K562 (cell line): ENCODE measurements at regions not wholly inside any gene's neighbourhood (a gene's known extent, or its start where the extent isn't known, plus 50 kb on each side); places are given as distances from the start of the nearest gene placed in this dataset.

Source experiments
- ATAC-seq: fragments of 200-7000 bp; cut with Tn5 transposase; 3 replicates; pipeline ENCODE4 v1.9.1; 2020; ENCODE audit warnings: moderate library complexity
- BruUV-seq: library from RNA; stranded (reverse); fragments of 400-500 nt; replicated peaks from 2 replicates; lab custom pipeline; 2021; lab: Mats Ljungman, UMichigan
- CTCF ChIA-PET: fragments of 300-600 bp; formaldehyde crosslinking; extraction: SDS; loops from one replicate; lab custom pipeline; 2021; ENCODE audit warnings: low intra/inter-chr PET ratio; lab: Yijun Ruan, JAX
- POLR2A ChIA-PET: fragments of 300-600, 350-650 bp; sonication (Branson Sonifier 250); formaldehyde crosslinking; extraction: SDS; loops from one replicate; lab custom pipeline; 2021; ENCODE audit warnings: antibody characterized with exemption, inconsistent platforms; lab: Yijun Ruan, JAX
- DNase-seq, 4 experiments: peaks; one replicate each; pipeline versions ENCODE4 v3.0.0 to v3.0.0-alpha.2; 2011 to 2018; ENCODE audit warnings: low spot score in 3 of 4, mixed read lengths in 3 of 4; ENCODE audit errors: extremely low read depth in 1 of 4
- FAIRE-seq: peaks from 2 replicates; lab custom pipeline; 2011; peaks lifted over from hg19 to GRCh38; lab: Jason Lieb, UNC
- H2AFZ ChIP-seq: 2 replicates; pipeline ENCODE4 v1.6.0; 2011; ENCODE audit warnings: low read depth, low read length, control low read depth, inconsistent platforms
- H3K27ac ChIP-seq: fragments of 200-600 bp; 3 replicates; pipeline ENCODE4 v1.8.0; 2011; ENCODE audit warnings: low read depth, mild to moderate bottlenecking, control low read depth, inconsistent platforms, low read length, moderate library complexity, mixed read lengths; ENCODE audit errors: extremely low read depth
- H3K27me3 ChIP-seq, 2 experiments: fragments of 300-600 bp in 1 of 2; 2 replicates in 1 of 2; 3 replicates in 1 of 2; pipeline versions ENCODE4 v1.6.0 to v1.8.0; 2011; ENCODE audit warnings: inconsistent platforms in 2 of 2, low read length in 2 of 2, mild to moderate bottlenecking in 1 of 2, mixed read lengths in 1 of 2, moderate library complexity in 1 of 2; ENCODE audit not compliant: control insufficient read depth in 2 of 2, insufficient read depth in 2 of 2
- H3K36me3 ChIP-seq: fragments of 300-600 bp; 3 replicates; pipeline ENCODE4 v1.8.0; 2011; ENCODE audit warnings: mild to moderate bottlenecking, low read length, inconsistent platforms; ENCODE audit not compliant: control insufficient read depth, insufficient read depth
- H3K4me1 ChIP-seq, 2 experiments: fragments of 200-600 bp in 1 of 2; replicated peaks in 1 of 2; 2 replicates in 1 of 2; 3 replicates in 1 of 2; pipeline versions ENCODE4 v1.5.1 to v1.8.0; 2011; ENCODE audit warnings: inconsistent platforms in 2 of 2, low read length in 2 of 2, mild to moderate bottlenecking in 1 of 2, mixed read lengths in 1 of 2, moderate library complexity in 1 of 2; ENCODE audit not compliant: control insufficient read depth in 2 of 2, insufficient read depth in 2 of 2
- H3K4me2 ChIP-seq: 2 replicates; pipeline ENCODE4 v1.6.1; 2011; ENCODE audit warnings: low read length, control low read depth, inconsistent platforms, mixed read lengths; ENCODE audit not compliant: insufficient read depth
- H3K4me3 ChIP-seq: fragments of 200-600 bp; sonication (generic), shearing (Covaris generic); 2 replicates; pipeline ENCODE4 v1.5.1; 2016; ENCODE audit warnings: control low read depth, inconsistent platforms
- H3K79me2 ChIP-seq: fragments of 200-600 bp; 3 replicates; pipeline ENCODE4 v1.8.0; 2011; ENCODE audit warnings: low read length, inconsistent platforms; ENCODE audit not compliant: control insufficient read depth, insufficient read depth
- H3K9ac ChIP-seq, 2 experiments: 2 replicates each; pipeline versions ENCODE4 v1.6.0 to v1.6.1; 2011; ENCODE audit warnings: low read depth in 2 of 2, low read length in 2 of 2, control low read depth in 1 of 2, inconsistent platforms in 1 of 2, mild to moderate bottlenecking in 1 of 2, mixed read lengths in 1 of 2; ENCODE audit not compliant: insufficient read depth in 1 of 2
- H3K9me1 ChIP-seq: one replicate; pipeline ENCODE4 v1.6.0; 2011; ENCODE audit warnings: inconsistent platforms, mild to moderate bottlenecking, low read length, moderate library complexity; ENCODE audit not compliant: control insufficient read depth, insufficient read depth
- H3K9me3 ChIP-seq: replicated peaks from 2 replicates; pipeline ENCODE4 v1.5.1; 2011; ENCODE audit warnings: low read depth, low read length, inconsistent platforms; ENCODE audit not compliant: control insufficient read depth, insufficient read depth
- H4K20me1 ChIP-seq: replicated peaks from 2 replicates; pipeline ENCODE4 v1.6.1; 2011; ENCODE audit warnings: low read length, inconsistent platforms, mixed read lengths; ENCODE audit not compliant: control insufficient read depth, insufficient read depth
- CGGBP1 ChIP-seq: fragments of 250-450 bp; sonication (Bioruptor Pico); IDR thresholded peaks from 2 replicates; pipeline ENCODE4 v1.9.0; 2021; ENCODE audit warnings: mild to moderate bottlenecking
- CREM ChIP-seq: IDR thresholded peaks from 2 replicates; pipeline ENCODE4 v1.6.1; 2014; ENCODE audit warnings: antibody characterized with exemption, low read depth
- FOXP4 ChIP-seq: sonication (generic); formaldehyde crosslinking; IDR thresholded peaks from 2 replicates; pipeline ENCODE4 v1.8.0; 2022; ENCODE audit warnings: mild to moderate bottlenecking, missing genetic modification reagents, borderline replicate concordance
- HMGXB4 ChIP-seq: sonication (generic); formaldehyde crosslinking; IDR thresholded peaks from 2 replicates; pipeline ENCODE4 v1.8.1; 2023; ENCODE audit warnings: mild to moderate bottlenecking, missing genetic modification reagents
- KAT7 ChIP-seq: sonication (generic); formaldehyde crosslinking; IDR thresholded peaks from 2 replicates; pipeline ENCODE4 v1.8.0; 2022; ENCODE audit warnings: missing genetic modification reagents, mild to moderate bottlenecking, borderline replicate concordance
- KDM5B ChIP-seq: fragments of 200-600 bp; sonication (generic); IDR thresholded peaks from 2 replicates; pipeline ENCODE4 v1.6.1; 2012; ENCODE audit warnings: low read depth, mild to moderate bottlenecking, moderate library complexity, low read length, control low read depth, inconsistent platforms; ENCODE audit not compliant: insufficient replicate concordance
- LEF1 ChIP-seq: fragments of 450-650 bp; IDR thresholded peaks from 2 replicates; pipeline ENCODE4 v1.6.1; 2016; ENCODE audit warnings: mild to moderate bottlenecking
- NR2F6 ChIP-seq: fragments of 450-650 bp; formaldehyde crosslinking; IDR thresholded peaks from 2 replicates; pipeline ENCODE4 v1.4.0; 2020; ENCODE audit warnings: mild to moderate bottlenecking
- PCBP2 ChIP-seq: fragments of 200-400 bp; formaldehyde crosslinking; IDR thresholded peaks from 2 replicates; pipeline ENCODE4 v1.6.1; 2018; ENCODE audit warnings: low read length, low read depth, mild to moderate bottlenecking, moderate library complexity; ENCODE audit not compliant: poor library complexity, severe bottlenecking
- RBM39 ChIP-seq: fragments of 200-400 bp; formaldehyde crosslinking; optimal IDR thresholded peaks from 2 replicates; pipeline ENCODE3; 2018; ENCODE audit warnings: low read depth, low read length
- TCFL5 ChIP-seq: fragments of 250-450 bp; sonication (Bioruptor Pico); conservative IDR thresholded peaks from 2 replicates; pipeline ENCODE4 v1.6.1; 2021; ENCODE audit warnings: mild to moderate bottlenecking, moderate library complexity, matching md5 sums
- ZNF3 ChIP-seq: fragments of 250-450 bp; sonication (Bioruptor Pico); IDR thresholded peaks from 2 replicates; pipeline ENCODE4 v1.5.0; 2021; ENCODE audit warnings: mild to moderate bottlenecking, moderate library complexity
- ZNF518B ChIP-seq: fragments of 250-450 bp; sonication (Bioruptor Pico); IDR thresholded peaks from 2 replicates; pipeline ENCODE4 v1.5.0; 2021; ENCODE audit warnings: mild to moderate bottlenecking, moderate library complexity
- ZNF766 ChIP-seq: fragments of 200-800 bp; sonication (Bioruptor generic); conservative IDR thresholded peaks from 2 replicates; pipeline ENCODE4 v1.6.1; 2016; ENCODE audit warnings: missing genetic modification characterization, missing compliant biosample characterization
- in situ Hi-C: fragments of 300-500 bp; cut with MboI; formaldehyde crosslinking; loops from 4 replicates; pipeline ENCODE4 v1.15.0; 2018; ENCODE audit warnings: inconsistent platforms, mixed read lengths
- intact Hi-C: fragments of 100-400 bp; cut with micrococcal nuclease; formaldehyde crosslinking; loops from 2 replicates; pipeline ENCODE4 v1.14.2; 2022

- no peaks in the 10 kb centered on the region for H4K20me1 ChIP-seq
- H3K9me1 ChIP-seq = no peaks in the 10 kb centered on the region
- FAIRE-seq (no peak), DNase-seq (no peak), ATAC-seq (no peak)
- no peaks in the 10 kb centered on the region for H3K9me3 ChIP-seq
- CTCF ChIA-PET = no interaction called here
- no peaks in the 10 kb centered on the region for H3K36me3 ChIP-seq
- TF ChIP-seq CGGBP1 = no peak
- TF ChIP-seq NR2F6 (CRISPR knock-in tag) = no peak
- no peak for TF ChIP-seq CREM
- TF ChIP-seq PCBP2 = no peak
- no peak for TF ChIP-seq KDM5B
- no peak for TF ChIP-seq RBM39
- TF ChIP-seq LEF1 = no peak
- no peak for TF ChIP-seq TCFL5 (CRISPR knock-in tag)
- no peak for TF ChIP-seq HMGXB4 (CRISPR knock-in tag)
- TF ChIP-seq ZNF766 = no peak
- no peak for TF ChIP-seq ZNF3 (CRISPR knock-in tag)
- no peak for TF ChIP-seq FOXP4 (CRISPR knock-in tag)
- TF ChIP-seq ZNF518B (CRISPR knock-in tag) = no peak
- no peak for TF ChIP-seq KAT7 (CRISPR knock-in tag)
- no peak overlapping the region for H3K27ac ChIP-seq
- no peaks in the 10 kb centered on the region for H3K79me2 ChIP-seq
- in situ Hi-C loops = no loop called here
- intact Hi-C loops = no loop called here
- POLR2A ChIA-PET = no interaction called here
- H3K4me1 ChIP-seq = no peaks in the 10 kb centered on the region
- H3K4me2 ChIP-seq = no peak overlapping the region
- no peak overlapping the region for H3K9ac ChIP-seq
- H3K27me3 ChIP-seq = no peaks in the 10 kb centered on the region
- H3K4me3 ChIP-seq = no peak overlapping the region
- no TSS peak for BruUV-seq
- no peak overlapping the region for H2AFZ ChIP-seq
Observed at GRCh38 chr5:30627945-30628344, 565.5 kb upstream of the CDH6 start.
